Lung (tissue), 11 donors: ENCODE measurements at regions not wholly inside any gene's neighbourhood (a gene's known extent, or its start where the extent isn't known, plus 50 kb on each side); places are given as distances from the start of the nearest gene placed in this dataset.

Experiments used
- ATAC-seq: fragments of 200-7000 bp; cut with Tn5 transposase; one replicate; pipeline ENCODE4 v1.9.1; 2020; ENCODE audit warnings: moderate number of reproducible peaks; ENCODE audit not compliant: insufficient read depth, low FRiP score
- DNase-seq, 3 donors: peaks; one replicate each; pipeline ENCODE4 v3.0.0-alpha.2; 2013 to 2017
- H3K27ac ChIP-seq, 2 donors: one replicate each; pipeline ENCODE4 v1.5.1; 2013; ENCODE audit warnings: mild to moderate bottlenecking in 2 of 2, moderate library complexity in 2 of 2, control low read depth in 1 of 2, inconsistent platforms in 1 of 2, low read depth in 1 of 2, low read length in 1 of 2
- H3K27me3 ChIP-seq, 3 donors: one replicate each; pipeline ENCODE4 v1.5.1; 2013; ENCODE audit warnings: low read length in 2 of 3; ENCODE audit not compliant: control insufficient read depth in 3 of 3, insufficient read depth in 3 of 3
- H3K36me3 ChIP-seq, 4 donors: one replicate each; pipeline ENCODE4 v1.5.1; 2013; ENCODE audit warnings: low read length in 4 of 4, mild to moderate bottlenecking in 1 of 4, moderate library complexity in 1 of 4; ENCODE audit not compliant: control insufficient read depth in 4 of 4, insufficient read depth in 4 of 4
- H3K4me1 ChIP-seq, 5 donors: one replicate each; pipeline ENCODE4 v1.5.1; 2013; ENCODE audit warnings: low read length in 5 of 5, mild to moderate bottlenecking in 2 of 5, moderate library complexity in 1 of 5; ENCODE audit not compliant: control insufficient read depth in 5 of 5, insufficient read depth in 5 of 5
- H3K4me3 ChIP-seq: one replicate; pipeline ENCODE4 v1.5.1; 2013; ENCODE audit warnings: mild to moderate bottlenecking, control low read depth, moderate library complexity
- H3K9ac ChIP-seq, 2 donors: one replicate each; pipeline ENCODE4 v1.5.1; 2013; ENCODE audit warnings: low read length in 2 of 2, control low read depth in 1 of 2; ENCODE audit not compliant: insufficient read depth in 1 of 2
- H3K9me3 ChIP-seq, 4 donors: one replicate each; pipeline ENCODE4 v1.5.1; 2013; ENCODE audit warnings: low read length in 3 of 4, mild to moderate bottlenecking in 1 of 4, moderate library complexity in 1 of 4; ENCODE audit not compliant: control insufficient read depth in 4 of 4, insufficient read depth in 3 of 4
- WGBS, 2 donors: extraction: QIAGEN DNeasy Blood & Tissue Kit; methylation state at CpG; one replicate each; pipeline ENCODE4 v1.1.7; 2013; 5-methylcytosine and 5-hydroxymethylcytosine counted together
- TF ChIP-seq, protein P1 (sequence below): IDR thresholded peaks from 2 replicates; pipeline ENCODE4 v1.5.1; 2012; ENCODE audit warnings: mild to moderate bottlenecking; ENCODE audit errors: control extremely low read depth, extremely low read depth
- donor health status: control.
- donor health status: control.
- donor health status: Bipolar disorder and iron deficiency.
- donor health status: healthy.
- donor health status: DM: yes; HTN: yes; CAD: no.

GRCh38 chr2:108118996-108119395 is 120.8 kb upstream of the SULT1C3 start:
- Histone ChIP-seq H3K9me3 (peaks cover 0 to 3% (median 0%) of the 10 kb centered on the region in 4 donors), H3K9ac (no peak overlapping the region), H3K36me3 (no peaks in the 10 kb centered on the region), H3K27ac (no peak overlapping the region), H3K4me3 (no peak overlapping the region), H3K4me1 (no peaks in the 10 kb centered on the region), H3K27me3 (no peaks in the 10 kb centered on the region)
- 58 to 91% methylated on average over 2 of the region's 2 CpGs for WGBS, 2 donors
- DNase-seq (no peak), ATAC-seq (no peak)
- TF ChIP-seq, protein P1, sequence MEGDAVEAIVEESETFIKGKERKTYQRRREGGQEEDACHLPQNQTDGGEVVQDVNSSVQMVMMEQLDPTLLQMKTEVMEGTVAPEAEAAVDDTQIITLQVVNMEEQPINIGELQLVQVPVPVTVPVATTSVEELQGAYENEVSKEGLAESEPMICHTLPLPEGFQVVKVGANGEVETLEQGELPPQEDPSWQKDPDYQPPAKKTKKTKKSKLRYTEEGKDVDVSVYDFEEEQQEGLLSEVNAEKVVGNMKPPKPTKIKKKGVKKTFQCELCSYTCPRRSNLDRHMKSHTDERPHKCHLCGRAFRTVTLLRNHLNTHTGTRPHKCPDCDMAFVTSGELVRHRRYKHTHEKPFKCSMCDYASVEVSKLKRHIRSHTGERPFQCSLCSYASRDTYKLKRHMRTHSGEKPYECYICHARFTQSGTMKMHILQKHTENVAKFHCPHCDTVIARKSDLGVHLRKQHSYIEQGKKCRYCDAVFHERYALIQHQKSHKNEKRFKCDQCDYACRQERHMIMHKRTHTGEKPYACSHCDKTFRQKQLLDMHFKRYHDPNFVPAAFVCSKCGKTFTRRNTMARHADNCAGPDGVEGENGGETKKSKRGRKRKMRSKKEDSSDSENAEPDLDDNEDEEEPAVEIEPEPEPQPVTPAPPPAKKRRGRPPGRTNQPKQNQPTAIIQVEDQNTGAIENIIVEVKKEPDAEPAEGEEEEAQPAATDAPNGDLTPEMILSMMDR = no peak

DNA sequence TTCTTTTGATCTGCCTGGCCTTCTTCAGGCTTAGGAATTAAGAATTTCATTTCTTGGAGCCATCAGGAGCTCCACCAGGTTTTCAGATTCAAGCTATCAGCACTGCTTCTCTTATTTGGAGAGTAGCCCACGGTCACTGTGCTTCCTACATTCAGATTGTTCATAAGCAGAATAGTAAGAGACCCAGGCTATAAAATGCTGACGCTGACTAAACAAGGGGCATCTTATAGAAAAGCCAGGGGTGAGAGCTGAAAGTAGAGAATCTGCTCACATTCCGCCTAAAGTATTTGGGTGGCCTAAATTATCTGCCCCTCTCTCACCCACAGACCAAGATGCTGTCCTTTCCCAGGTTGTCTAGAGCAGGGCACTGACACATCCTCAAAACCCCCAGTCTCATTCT is 120.3 kb upstream of the SULT1C3 start:
- Histone ChIP-seq H3K4me3 (no peak overlapping the region), H3K4me1 (no peaks in the 10 kb centered on the region), H3K36me3 (no peaks in the 10 kb centered on the region), H3K9me3 (peaks cover 0 to 3% (median 0%) of the 10 kb centered on the region in 4 donors), H3K9ac (no peak overlapping the region), H3K27ac (no peak overlapping the region), H3K27me3 (no peaks in the 10 kb centered on the region)
- ATAC-seq = no peak
- DNase-seq = no peak
- WGBS, 2 donors = 88% methylated on average over 3 of the region's 3 CpGs
- TF ChIP-seq, protein P1 = no peak

DNA sequence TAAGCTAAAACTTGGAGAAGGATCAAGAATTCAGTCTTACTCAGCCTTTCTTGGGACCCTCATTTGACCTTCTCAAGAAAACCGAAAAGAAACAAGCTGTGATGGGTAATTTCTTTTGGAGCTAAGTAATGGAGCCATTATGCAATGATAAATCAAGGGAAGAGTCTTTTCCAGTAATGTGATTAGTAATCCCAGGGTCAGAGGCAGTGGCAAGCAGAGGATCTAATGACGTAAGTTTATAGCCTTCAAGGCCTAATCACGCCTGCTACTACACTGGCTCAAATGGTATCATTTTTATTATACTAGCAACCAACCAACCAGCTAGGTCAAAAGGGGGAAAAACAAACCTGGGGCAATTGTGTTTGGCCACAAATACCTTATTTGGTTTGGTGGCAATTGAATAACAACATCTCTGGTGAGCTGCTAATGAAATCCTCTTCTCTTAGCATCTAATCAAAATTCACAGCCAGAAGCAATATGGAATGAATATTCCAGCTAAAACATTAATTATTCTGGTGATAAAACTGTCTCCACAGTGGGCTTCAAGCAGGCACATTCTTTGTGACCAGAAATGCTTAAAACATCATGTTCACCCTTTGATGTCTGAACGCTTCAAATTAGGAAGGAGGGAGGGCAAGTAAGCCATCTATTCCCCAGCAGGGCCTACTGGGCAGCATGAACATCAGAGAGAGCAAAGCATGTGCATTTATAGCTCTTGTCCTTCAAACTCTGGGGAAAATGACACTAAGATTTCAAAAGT is 114.9 kb upstream of the SULT1C3 start:
- H3K9me3 ChIP-seq = no peaks in the 10 kb centered on the region
- H3K36me3 ChIP-seq = no peaks in the 10 kb centered on the region
- TF ChIP-seq, protein P1 = no peak
- H3K9ac ChIP-seq = no peak overlapping the region
- H3K27me3 ChIP-seq = no peaks in the 10 kb centered on the region
- DNase-seq (no peak), ATAC-seq (no peak)
- H3K4me1 ChIP-seq = no peaks in the 10 kb centered on the region
- 73 to 75% methylated on average over 4 of the region's 4 CpGs for WGBS, 2 donors
- no peak overlapping the region for H3K27ac ChIP-seq
- no peak overlapping the region for H3K4me3 ChIP-seq

- Histone ChIP-seq H3K9ac (no peak overlapping the region), H3K27ac (no peak overlapping the region), H3K36me3 (no peaks in the 10 kb centered on the region), H3K27me3 (no peaks in the 10 kb centered on the region), H3K9me3 (no peaks in the 10 kb centered on the region), H3K4me1 (no peaks in the 10 kb centered on the region), H3K4me3 (no peak overlapping the region)
- TF ChIP-seq, protein P1 = no peak
- DNase-seq = no peak
- 75 to 82% methylated on average over 1 of the region's 1 CpG for WGBS, 2 donors
- no peak for ATAC-seq
These were observed 114.2 kb upstream of the SULT1C3 start for GRCh38 chr2:108125581-108125980.
